IMR-90 (cell line): ENCODE measurements at regions not wholly inside any gene's neighbourhood (a gene's known extent, or its start where the extent isn't known, plus 50 kb on each side); places are given as distances from the start of the nearest gene placed in this dataset.

Experiments
- ATAC-seq: fragments of 200-7000 bp; cut with Tn5 transposase; 2 replicates; pipeline ENCODE4 v1.9.1; 2020; ENCODE audit warnings: low read depth, mild to moderate bottlenecking, moderate library complexity
- BruUV-seq: library from RNA; stranded (reverse); fragments of 400-500 nt; replicated peaks from 2 replicates; lab custom pipeline; 2021; lab: Mats Ljungman, UMichigan
- CTCF ChIA-PET: fragments of 300-600 bp; formaldehyde crosslinking; extraction: SDS; loops from one replicate; lab custom pipeline; 2021; ENCODE audit warnings: antibody characterized with exemption; lab: Yijun Ruan, JAX
- POLR2A ChIA-PET: fragments of 300-600 bp; sonication (Branson Sonifier 250); formaldehyde crosslinking; loops from one replicate; lab custom pipeline; 2022; ENCODE audit warnings: antibody characterized with exemption; ENCODE audit not compliant: unreplicated experiment; lab: Charles Lee
- DNase-seq: peaks from one replicate; pipeline ENCODE4 v3.0.0; 2013
- H2AFZ ChIP-seq: replicated peaks from 2 replicates; pipeline ENCODE3; 2013; ENCODE audit warnings: low read length, mild to moderate bottlenecking; ENCODE audit not compliant: poor library complexity
- H2AK5ac ChIP-seq: 2 replicates; pipeline ENCODE4 v1.6.1; 2013; ENCODE audit warnings: low read depth, low read length, inconsistent platforms
- H2AK9ac ChIP-seq: replicated peaks from 2 replicates; pipeline ENCODE3; 2013; ENCODE audit warnings: mild to moderate bottlenecking, low read depth, low read length, moderate library complexity; ENCODE audit not compliant: poor library complexity
- H2BK120ac ChIP-seq: 2 replicates; pipeline ENCODE4 v1.6.1; 2013; ENCODE audit warnings: low read depth, low read length, inconsistent platforms
- H2BK15ac ChIP-seq: 3 replicates; pipeline ENCODE4 v1.6.1; 2013; ENCODE audit warnings: low read depth, low read length, inconsistent platforms
- H2BK20ac ChIP-seq: 2 replicates; pipeline ENCODE4 v1.6.1; 2013; ENCODE audit warnings: low read depth, mild to moderate bottlenecking, inconsistent platforms, low read length, moderate library complexity
- H2BK5ac ChIP-seq: 2 replicates; pipeline ENCODE4 v1.6.1; 2013; ENCODE audit warnings: mild to moderate bottlenecking, low read depth, low read length, inconsistent platforms; ENCODE audit not compliant: poor library complexity, severe bottlenecking
- H3K14ac ChIP-seq: replicated peaks from 2 replicates; pipeline ENCODE4 v1.6.1; 2013; ENCODE audit warnings: low read depth, low read length, inconsistent platforms
- H3K18ac ChIP-seq: 2 replicates; pipeline ENCODE4 v1.6.1; 2013; ENCODE audit warnings: low read depth, low read length, control low read depth
- H3K23ac ChIP-seq: 2 replicates; pipeline ENCODE4 v1.6.1; 2013; ENCODE audit warnings: low read depth, low read length, inconsistent platforms
- H3K27ac ChIP-seq: 2 replicates; pipeline ENCODE4 v1.5.1; 2013; ENCODE audit warnings: mild to moderate bottlenecking, control low read depth, low read length; ENCODE audit not compliant: insufficient read depth
- H3K27me3 ChIP-seq: 2 replicates; pipeline ENCODE4 v1.6.1; 2013; ENCODE audit warnings: low read length; ENCODE audit not compliant: control insufficient read depth, insufficient read depth
- H3K36me3 ChIP-seq: 2 replicates; pipeline ENCODE4 v1.6.1; 2013; ENCODE audit warnings: low read length, mixed read lengths; ENCODE audit not compliant: control insufficient read depth, insufficient read depth
- H3K4ac ChIP-seq: 2 replicates; pipeline ENCODE4 v1.6.1; 2013; ENCODE audit warnings: low read depth, low read length, inconsistent platforms
- H3K4me1 ChIP-seq: 2 replicates; pipeline ENCODE4 v1.6.1; 2013; ENCODE audit warnings: low read length, mixed read lengths; ENCODE audit not compliant: control insufficient read depth, insufficient read depth
- H3K4me2 ChIP-seq: 2 replicates; pipeline ENCODE4 v1.6.1; 2013; ENCODE audit warnings: low read depth, mild to moderate bottlenecking, control low read depth, low read length, moderate library complexity
- H3K4me3 ChIP-seq: 2 replicates; pipeline ENCODE4 v1.5.1; 2013; ENCODE audit warnings: low read depth, mild to moderate bottlenecking, control low read depth, low read length, moderate library complexity; ENCODE audit not compliant: insufficient read depth
- H3K56ac ChIP-seq: 2 replicates; pipeline ENCODE4 v1.6.1; 2013; ENCODE audit warnings: low read length, inconsistent platforms; ENCODE audit not compliant: insufficient read depth; ENCODE audit errors: extremely low read depth
- H3K79me1 ChIP-seq, 2 experiments: 2 replicates each; pipeline ENCODE4 v1.6.1; 2013; ENCODE audit warnings: low read length in 2 of 2, inconsistent platforms in 1 of 2, low read depth in 1 of 2
- H3K9ac ChIP-seq: 2 replicates; pipeline ENCODE4 v1.6.1; 2013; ENCODE audit warnings: low read depth, low read length, control low read depth
- H3K9me1 ChIP-seq: 2 replicates; pipeline ENCODE4 v1.6.1; 2013; ENCODE audit warnings: low read length, inconsistent platforms; ENCODE audit not compliant: insufficient read depth
- H3K9me3 ChIP-seq: 2 replicates; pipeline ENCODE4 v1.6.1; 2013; ENCODE audit warnings: low read length; ENCODE audit not compliant: control insufficient read depth, insufficient read depth
- H4K20me1 ChIP-seq: 2 replicates; pipeline ENCODE4 v1.6.1; 2013; ENCODE audit warnings: low read length, inconsistent platforms; ENCODE audit not compliant: insufficient read depth
- H4K5ac ChIP-seq: 2 replicates; pipeline ENCODE4 v1.6.1; 2013; ENCODE audit warnings: mild to moderate bottlenecking, low read depth, low read length, control low read depth
- H4K8ac ChIP-seq, 2 experiments: 2 replicates each; pipeline ENCODE4 v1.6.1; 2013; ENCODE audit warnings: low read depth in 2 of 2, low read length in 2 of 2, control low read depth in 1 of 2, inconsistent platforms in 1 of 2
- H4K91ac ChIP-seq: 2 replicates; pipeline ENCODE4 v1.6.1; 2013; ENCODE audit warnings: low read depth, low read length, inconsistent platforms; ENCODE audit not compliant: insufficient read depth
- BHLHE40 ChIP-seq: fragments of 150-350 bp; IDR thresholded peaks from 2 replicates; pipeline ENCODE4 v1.6.1; 2016; ENCODE audit warnings: mild to moderate bottlenecking, low read depth, low read length
- CEBPB ChIP-seq: IDR thresholded peaks from 2 replicates; pipeline ENCODE4 v1.6.1; 2012; ENCODE audit warnings: low read depth, low read length, improper control_type of control experiment
- CHD1 ChIP-seq: IDR thresholded peaks from 2 replicates; pipeline ENCODE4 v1.6.1; 2012; ENCODE audit warnings: low read depth, low read length, improper control_type of control experiment
- FOS ChIP-seq: fragments of 150-350 bp; IDR thresholded peaks from 2 replicates; pipeline ENCODE4 v1.6.1; 2016; ENCODE audit warnings: low read depth, low read length
- MAZ ChIP-seq: IDR thresholded peaks from 2 replicates; pipeline ENCODE4 v1.6.1; 2012; ENCODE audit warnings: low read depth, mild to moderate bottlenecking, low read length, improper control_type of control experiment, moderate library complexity, borderline replicate concordance
- NFE2L2 ChIP-seq: fragments of 150-350 bp; IDR thresholded peaks from 2 replicates; pipeline ENCODE4 v1.6.1; 2016; ENCODE audit warnings: low read depth, mild to moderate bottlenecking, low read length
- POLR2A ChIP-seq: IDR thresholded peaks from 2 replicates; pipeline ENCODE4 v1.6.1; 2012; ENCODE audit warnings: mild to moderate bottlenecking, low read depth, low read length
- RAD21 ChIP-seq: IDR thresholded peaks from 2 replicates; pipeline ENCODE4 v1.6.1; 2012; ENCODE audit warnings: low read length, improper control_type of control experiment
- RCOR1 ChIP-seq: IDR thresholded peaks from 2 replicates; pipeline ENCODE4 v1.6.1; 2012; ENCODE audit warnings: mild to moderate bottlenecking, low read length, improper control_type of control experiment; ENCODE audit not compliant: insufficient replicate concordance
- SMC3 ChIP-seq: fragments of 150-350 bp; IDR thresholded peaks from 2 replicates; pipeline ENCODE4 v1.6.1; 2016; ENCODE audit warnings: low read depth, mild to moderate bottlenecking, antibody characterized with exemption, low read length, moderate library complexity
- WGBS, 2 experiments: methylation state at CpG; one replicate each; pipeline versions ENCODE4 v1.1.5 to v1.1.7; 2013; ENCODE audit warnings: missing lambda C conversion rate in 2 of 2; ENCODE audit not compliant: insufficient read length in 1 of 2; ENCODE audit errors: extremely low coverage in 2 of 2; 5-methylcytosine and 5-hydroxymethylcytosine counted together
- dilution Hi-C: fragments of 300-500 bp; cut with HindIII; formaldehyde crosslinking; loops from one replicate; pipeline ENCODE4 v1.14.3; 2018; ENCODE audit warnings: low sequenced_read_pairs; ENCODE audit not compliant: unreplicated experiment
- in situ Hi-C: fragments of 300-500 bp; cut with MboI; formaldehyde crosslinking; loops from 3 replicates; pipeline ENCODE4 v1.14.3; 2019; ENCODE audit warnings: low sequenced_read_pairs, inconsistent platforms, mixed read lengths
- intact Hi-C: fragments of 100-400 bp; cut with micrococcal nuclease; formaldehyde crosslinking; loops from 2 replicates; pipeline ENCODE4 v1.10.0; 2022
- TF ChIP-seq, protein P1 (sequence below): fragments of 150-350 bp; IDR thresholded peaks from 2 replicates; pipeline ENCODE4 v1.6.1; 2016; ENCODE audit warnings: low read depth, mild to moderate bottlenecking, low read length, moderate library complexity, borderline replicate concordance
- TF ChIP-seq, protein P2 (sequence below): conservative IDR thresholded peaks from 2 replicates; pipeline ENCODE4 v1.5.1; 2012; ENCODE audit warnings: mild to moderate bottlenecking, low read depth, low read length, improper control_type of control experiment
- TF ChIP-seq, protein P3 (sequence below): fragments of 150-350 bp; IDR thresholded peaks from 2 replicates; pipeline ENCODE4 v1.6.1; 2017; ENCODE audit warnings: mild to moderate bottlenecking, antibody characterized with exemption, low read length, low read depth

DNA sequence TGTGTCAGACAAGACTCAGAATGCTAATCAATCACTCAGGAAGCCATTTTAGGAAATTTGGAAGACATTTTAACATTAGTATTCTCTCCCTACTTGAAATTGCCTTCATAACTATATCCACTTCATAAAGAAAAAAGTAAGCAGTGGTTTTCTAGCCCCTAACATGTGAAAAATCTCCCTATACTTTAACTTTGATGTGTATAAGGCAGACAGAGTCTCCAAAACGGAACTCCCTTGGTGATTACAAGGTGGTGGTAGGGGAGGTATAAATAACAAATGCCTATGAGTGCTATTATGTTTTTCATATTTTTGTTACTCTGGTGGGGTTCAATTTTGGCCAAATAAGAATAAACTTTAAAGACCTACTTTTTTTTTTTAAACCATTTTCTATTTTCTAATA, 300.3 kb downstream of the BTG1 start:
- H4K91ac ChIP-seq, result no peak overlapping the region
- H4K5ac ChIP-seq, result no peak overlapping the region
- H3K4me3 ChIP-seq, result no peak overlapping the region
- H3K56ac ChIP-seq, result no peak overlapping the region
- WGBS, 2 experiments, result no CpG with 5 or more reads among the region's 1 CpG
- CTCF ChIA-PET, result no interaction called here
- no peak overlapping the region for H2AK9ac ChIP-seq
- H3K4me2 ChIP-seq, result no peak overlapping the region
- H4K8ac ChIP-seq, result no peak overlapping the region
- no peak overlapping the region for H2BK5ac ChIP-seq
- no peaks in the 10 kb centered on the region for H3K36me3 ChIP-seq
- POLR2A ChIA-PET, result no interaction called here
- dilution Hi-C loops, result no loop called here
- no peaks in the 10 kb centered on the region for H3K79me1 ChIP-seq
- in situ Hi-C loops, result no loop called here
- H3K9me1 ChIP-seq, result no peaks in the 10 kb centered on the region
- ATAC-seq (no peak), DNase-seq (no peak)
- BruUV-seq, result no TSS peak
- intact Hi-C loops, result no loop called here
- TF ChIP-seq RAD21, result no peak
- TF ChIP-seq MAZ, result no peak
- no peak for TF ChIP-seq CEBPB
- TF ChIP-seq BHLHE40, result no peak
- TF ChIP-seq, protein P1, sequence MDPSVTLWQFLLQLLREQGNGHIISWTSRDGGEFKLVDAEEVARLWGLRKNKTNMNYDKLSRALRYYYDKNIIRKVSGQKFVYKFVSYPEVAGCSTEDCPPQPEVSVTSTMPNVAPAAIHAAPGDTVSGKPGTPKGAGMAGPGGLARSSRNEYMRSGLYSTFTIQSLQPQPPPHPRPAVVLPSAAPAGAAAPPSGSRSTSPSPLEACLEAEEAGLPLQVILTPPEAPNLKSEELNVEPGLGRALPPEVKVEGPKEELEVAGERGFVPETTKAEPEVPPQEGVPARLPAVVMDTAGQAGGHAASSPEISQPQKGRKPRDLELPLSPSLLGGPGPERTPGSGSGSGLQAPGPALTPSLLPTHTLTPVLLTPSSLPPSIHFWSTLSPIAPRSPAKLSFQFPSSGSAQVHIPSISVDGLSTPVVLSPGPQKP, result no peak
- TF ChIP-seq, protein P2, sequence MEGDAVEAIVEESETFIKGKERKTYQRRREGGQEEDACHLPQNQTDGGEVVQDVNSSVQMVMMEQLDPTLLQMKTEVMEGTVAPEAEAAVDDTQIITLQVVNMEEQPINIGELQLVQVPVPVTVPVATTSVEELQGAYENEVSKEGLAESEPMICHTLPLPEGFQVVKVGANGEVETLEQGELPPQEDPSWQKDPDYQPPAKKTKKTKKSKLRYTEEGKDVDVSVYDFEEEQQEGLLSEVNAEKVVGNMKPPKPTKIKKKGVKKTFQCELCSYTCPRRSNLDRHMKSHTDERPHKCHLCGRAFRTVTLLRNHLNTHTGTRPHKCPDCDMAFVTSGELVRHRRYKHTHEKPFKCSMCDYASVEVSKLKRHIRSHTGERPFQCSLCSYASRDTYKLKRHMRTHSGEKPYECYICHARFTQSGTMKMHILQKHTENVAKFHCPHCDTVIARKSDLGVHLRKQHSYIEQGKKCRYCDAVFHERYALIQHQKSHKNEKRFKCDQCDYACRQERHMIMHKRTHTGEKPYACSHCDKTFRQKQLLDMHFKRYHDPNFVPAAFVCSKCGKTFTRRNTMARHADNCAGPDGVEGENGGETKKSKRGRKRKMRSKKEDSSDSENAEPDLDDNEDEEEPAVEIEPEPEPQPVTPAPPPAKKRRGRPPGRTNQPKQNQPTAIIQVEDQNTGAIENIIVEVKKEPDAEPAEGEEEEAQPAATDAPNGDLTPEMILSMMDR, result no peak
- TF ChIP-seq, protein P3, sequence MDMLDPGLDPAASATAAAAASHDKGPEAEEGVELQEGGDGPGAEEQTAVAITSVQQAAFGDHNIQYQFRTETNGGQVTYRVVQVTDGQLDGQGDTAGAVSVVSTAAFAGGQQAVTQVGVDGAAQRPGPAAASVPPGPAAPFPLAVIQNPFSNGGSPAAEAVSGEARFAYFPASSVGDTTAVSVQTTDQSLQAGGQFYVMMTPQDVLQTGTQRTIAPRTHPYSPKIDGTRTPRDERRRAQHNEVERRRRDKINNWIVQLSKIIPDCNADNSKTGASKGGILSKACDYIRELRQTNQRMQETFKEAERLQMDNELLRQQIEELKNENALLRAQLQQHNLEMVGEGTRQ, result no peak
- no peak for TF ChIP-seq RCOR1
- TF ChIP-seq CHD1, result no peak
- no peak for TF ChIP-seq FOS
- no peak for TF ChIP-seq NFE2L2
- TF ChIP-seq POLR2A, result no peak
- no peak for TF ChIP-seq SMC3
- no peak overlapping the region for H2AFZ ChIP-seq
- H3K4ac ChIP-seq, result no peak overlapping the region
- H3K23ac ChIP-seq, result no peak overlapping the region
- H4K20me1 ChIP-seq, result no peaks in the 10 kb centered on the region
- H3K14ac ChIP-seq, result no peak overlapping the region
- peaks cover 3% of the 10 kb centered on the region; the same call in 1 of the 2 replicates for H3K9me3 ChIP-seq
- no peak overlapping the region for H2BK20ac ChIP-seq
- no peak overlapping the region for H2BK120ac ChIP-seq
- H3K27me3 ChIP-seq, result no peaks in the 10 kb centered on the region
- H3K27ac ChIP-seq, result no peak overlapping the region
- H3K9ac ChIP-seq, result no peak overlapping the region
- no peaks in the 10 kb centered on the region for H3K4me1 ChIP-seq
- no peak overlapping the region for H3K18ac ChIP-seq
- H2BK15ac ChIP-seq, result no peak overlapping the region
- H2AK5ac ChIP-seq, result no peak overlapping the region
